Naive B cell (primary cell): ENCODE measurements at regions not wholly inside any gene's neighbourhood (a gene's known extent, or its start where the extent isn't known, plus 50 kb on each side); places are given as distances from the start of the nearest gene placed in this dataset.
A peak's percentile ranks its signal among the peaks of the same experiment; 100 is the strongest.

Source experiments
- ATAC-seq, 2 donors: fragments of 150-1000 bp; cut with Tn5 transposase; 2 replicates each; pipeline ENCODE4 v1.10.0; 2021; ENCODE audit warnings: low read depth in 2 of 2, mild to moderate bottlenecking in 2 of 2, moderate library complexity in 2 of 2
- DNase-seq: peaks from one replicate; pipeline ENCODE4 v3.0.0; 2022
- H3K27ac Mint-ChIP-seq, 6 donors: one replicate each; pipeline ENCODE4 v1.8.0; 2020 to 2022; ENCODE audit warnings: mild to moderate bottlenecking in 6 of 6, mixed read lengths in 6 of 6, moderate library complexity in 5 of 6, inconsistent platforms in 2 of 6
- H3K27me3 Mint-ChIP-seq, 3 donors: one replicate each; pipeline ENCODE4 v1.8.0; 2021 to 2022; ENCODE audit warnings: mixed read lengths in 3 of 3, mild to moderate bottlenecking in 1 of 3
- H3K36me3 Mint-ChIP-seq, 2 donors: one replicate each; pipeline ENCODE4 v1.8.0; 2020 to 2022; ENCODE audit warnings: mixed read lengths in 2 of 2, inconsistent platforms in 1 of 2, mild to moderate bottlenecking in 1 of 2
- H3K4me1 Mint-ChIP-seq, 3 donors: one replicate each; pipeline ENCODE4 v1.8.0; 2020 to 2022; ENCODE audit warnings: mixed read lengths in 3 of 3, inconsistent platforms in 1 of 3, mild to moderate bottlenecking in 1 of 3, moderate library complexity in 1 of 3
- H3K4me3 Mint-ChIP-seq, 8 donors: one replicate each; pipeline ENCODE4 v1.8.0; 2020 to 2022; ENCODE audit warnings: mild to moderate bottlenecking in 8 of 8, mixed read lengths in 8 of 8, moderate library complexity in 8 of 8, inconsistent platforms in 2 of 8
- H3K9me3 Mint-ChIP-seq, 7 donors: one replicate each; pipeline ENCODE4 v1.8.0; 2020 to 2022; ENCODE audit warnings: mixed read lengths in 7 of 7, mild to moderate bottlenecking in 5 of 7, inconsistent platforms in 2 of 7, moderate library complexity in 1 of 7

DNA sequence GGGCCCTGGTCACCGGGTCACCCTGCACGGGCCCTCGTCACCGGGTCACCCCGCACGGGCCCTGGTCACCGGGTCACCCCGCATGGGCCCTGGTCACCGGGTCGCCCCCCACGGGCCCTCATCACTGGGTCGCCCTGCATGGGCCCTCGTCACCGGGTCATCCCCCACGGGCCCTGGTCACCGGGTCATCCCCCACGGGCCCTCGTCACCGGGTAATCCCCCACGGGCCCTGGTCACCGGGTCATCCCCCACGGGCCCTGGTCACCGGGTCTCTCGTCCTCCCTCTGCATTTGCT, 77.6 kb downstream of the RIPK4 start:
- peaks cover 0 to 6% (median 0%) of the 10 kb centered on the region in 7 donors for H3K9me3 Mint-ChIP-seq
- no peaks in the 10 kb centered on the region for H3K36me3 Mint-ChIP-seq
- DNase-seq (no peak), ATAC-seq (no peak)
- peaks cover 17 to 41% (median 21%) of the 10 kb centered on the region in 3 donors for H3K27me3 Mint-ChIP-seq
- no peak overlapping the region for H3K27ac Mint-ChIP-seq
- peaks cover 0 to 4% (median 0%) of the 10 kb centered on the region in 3 donors for H3K4me1 Mint-ChIP-seq
- H3K4me3 Mint-ChIP-seq: no peak overlapping the region

DNA sequence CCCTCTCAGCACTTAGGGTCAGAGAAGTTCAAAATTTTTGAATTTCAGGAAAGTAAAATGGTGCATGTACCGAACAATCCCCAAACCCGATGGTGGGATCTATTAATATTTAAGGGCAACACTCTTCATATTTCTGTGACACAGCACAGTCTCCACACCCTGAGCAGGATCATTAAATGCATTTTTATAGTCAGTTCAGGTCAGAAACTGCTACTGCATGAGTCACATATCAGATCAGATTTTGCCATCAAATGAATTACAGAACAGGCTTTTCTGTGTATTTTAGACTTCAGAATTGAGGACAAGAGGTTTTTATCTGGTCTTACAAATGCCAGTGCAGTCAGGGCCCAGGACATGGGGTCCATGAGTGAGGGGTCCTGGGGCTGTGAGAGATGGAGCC, 79.2 kb downstream of the RIPK4 start:
- H3K9me3 Mint-ChIP-seq: peaks cover 0 to 3% (median 0%) of the 10 kb centered on the region in 7 donors
- H3K36me3 Mint-ChIP-seq: no peaks in the 10 kb centered on the region
- H3K27ac Mint-ChIP-seq: no peak overlapping the region
- no peak overlapping the region for H3K4me3 Mint-ChIP-seq
- H3K4me1 Mint-ChIP-seq: no peaks in the 10 kb centered on the region
- DNase-seq (no peak), ATAC-seq (no peak)
- peaks cover 19 to 43% (median 30%) of the 10 kb centered on the region in 3 donors for H3K27me3 Mint-ChIP-seq

DNA sequence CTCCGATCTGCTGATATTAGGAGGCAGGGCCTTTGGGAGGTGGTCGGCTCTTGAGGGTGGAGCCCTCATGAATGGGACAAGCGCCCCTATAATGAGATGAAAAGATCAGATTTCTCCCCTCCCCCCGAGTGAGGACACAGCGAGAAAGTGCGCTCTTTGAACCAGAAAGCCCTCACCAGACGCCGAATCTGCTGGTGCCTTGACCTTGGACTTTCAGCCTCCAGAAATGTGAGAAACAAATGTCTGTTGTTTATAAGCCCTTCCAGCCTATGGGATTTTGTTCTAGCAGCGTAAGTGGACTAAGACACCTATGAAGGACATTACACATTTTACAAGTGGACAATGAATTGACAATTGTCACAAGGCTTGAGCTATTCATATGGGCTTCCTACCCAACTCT, 80.2 kb downstream of the RIPK4 start:
- peaks cover 0 to 3% (median 0%) of the 10 kb centered on the region in 7 donors for H3K9me3 Mint-ChIP-seq
- H3K27me3 Mint-ChIP-seq: peaks cover 19 to 43% (median 38%) of the 10 kb centered on the region in 3 donors
- ATAC-seq: no peak
- H3K4me3 Mint-ChIP-seq: no peak overlapping the region
- H3K4me1 Mint-ChIP-seq: no peaks in the 10 kb centered on the region
- no peak overlapping the region for H3K27ac Mint-ChIP-seq
- H3K36me3 Mint-ChIP-seq: no peaks in the 10 kb centered on the region
- no peak for DNase-seq

DNA sequence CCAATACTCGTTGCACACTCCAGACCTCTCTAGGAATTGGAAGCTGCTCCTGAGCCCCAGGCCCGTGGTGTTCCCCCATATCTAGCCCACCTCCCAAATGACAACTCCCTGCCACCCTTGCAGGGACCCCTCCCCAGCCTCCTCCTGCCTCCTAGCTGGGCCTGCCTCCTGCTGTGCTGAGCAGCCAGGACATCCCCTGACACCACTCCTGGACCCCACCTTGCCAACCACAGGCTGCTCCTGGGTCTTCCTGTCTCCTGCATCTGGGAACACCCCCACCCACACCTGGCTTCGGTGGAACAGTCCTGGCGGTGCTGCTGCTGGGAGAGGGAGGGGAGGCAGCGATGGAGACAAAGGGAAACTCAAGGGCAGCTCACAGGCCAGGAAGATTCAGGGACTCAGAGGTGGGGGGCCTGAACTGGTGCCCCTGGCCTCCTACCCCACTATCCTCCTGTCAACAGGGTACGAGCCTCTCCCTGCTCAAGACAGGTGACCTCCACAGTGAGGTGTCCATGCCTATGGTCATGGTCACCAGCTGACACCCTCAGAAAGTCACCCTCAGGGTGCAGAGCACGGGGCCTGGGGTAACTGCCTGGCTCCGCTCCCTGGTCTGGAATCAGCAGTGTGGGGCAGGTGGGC, 81.2 kb downstream of the RIPK4 start:
- peaks cover 18 to 44% (median 36%) of the 10 kb centered on the region in 3 donors for H3K27me3 Mint-ChIP-seq
- no peak for ATAC-seq
- no peaks in the 10 kb centered on the region for H3K36me3 Mint-ChIP-seq
- H3K9me3 Mint-ChIP-seq: peaks cover 0 to 3% (median 0%) of the 10 kb centered on the region in 7 donors
- no peak for DNase-seq
- H3K27ac Mint-ChIP-seq: peak overlapping the region in 1 of 6 donors; percentile 44
- no peaks in the 10 kb centered on the region for H3K4me1 Mint-ChIP-seq
- H3K4me3 Mint-ChIP-seq: no peak overlapping the region

DNA sequence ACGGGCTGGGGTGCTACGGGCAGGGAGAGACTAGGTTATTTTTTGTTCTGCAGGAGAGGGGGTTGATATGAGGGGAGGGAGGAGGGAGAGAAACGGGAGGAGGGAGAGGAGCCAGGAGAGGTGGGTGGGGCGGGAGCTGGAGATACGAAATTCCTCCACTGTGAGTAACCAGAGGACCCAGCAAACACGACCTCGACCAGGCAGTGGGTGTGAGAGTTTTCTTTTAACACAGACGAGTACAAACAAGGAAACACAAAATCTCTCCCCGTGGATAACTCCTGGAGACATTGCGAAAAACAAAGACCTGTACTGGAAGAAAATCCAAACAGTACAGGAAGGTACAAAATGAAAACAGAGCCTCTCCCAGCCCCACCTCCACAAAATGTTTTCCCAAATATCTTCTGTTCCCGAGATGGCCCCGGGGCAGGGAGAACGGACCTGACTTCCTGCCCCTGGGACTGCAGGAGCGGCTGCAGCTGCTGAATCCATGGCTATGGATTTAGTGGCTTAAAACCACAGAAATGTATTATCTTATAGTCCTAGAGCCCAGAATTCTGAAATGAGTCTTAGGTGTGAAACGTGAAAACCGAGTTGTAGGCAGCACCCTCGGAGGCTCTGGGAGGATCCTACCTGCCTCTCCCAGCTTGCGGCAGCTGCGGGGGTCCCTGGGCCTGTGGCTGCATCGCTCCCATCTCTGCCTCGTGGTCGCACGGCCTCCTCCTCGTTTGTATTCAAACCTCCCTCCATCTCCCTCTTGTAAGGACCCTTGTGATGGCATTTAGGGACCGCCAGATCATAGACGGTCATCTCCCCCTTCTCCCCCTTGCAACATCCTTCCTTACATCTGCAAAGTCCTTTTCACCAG, 82.2 kb downstream of the RIPK4 start:
- ATAC-seq: no peak
- H3K4me3 Mint-ChIP-seq: no peak overlapping the region
- peaks cover 14 to 44% (median 39%) of the 10 kb centered on the region in 3 donors for H3K27me3 Mint-ChIP-seq
- peaks cover 0 to 2% (median 0%) of the 10 kb centered on the region in 7 donors for H3K9me3 Mint-ChIP-seq
- no peak for DNase-seq
- H3K27ac Mint-ChIP-seq: no peak overlapping the region
- no peaks in the 10 kb centered on the region for H3K4me1 Mint-ChIP-seq
- no peaks in the 10 kb centered on the region for H3K36me3 Mint-ChIP-seq

- H3K27me3 Mint-ChIP-seq: peaks cover 12 to 49% (median 47%) of the 10 kb centered on the region in 3 donors
- H3K27ac Mint-ChIP-seq: no peak overlapping the region
- H3K4me1 Mint-ChIP-seq: no peaks in the 10 kb centered on the region
- no peaks in the 10 kb centered on the region for H3K9me3 Mint-ChIP-seq
- ATAC-seq: no peak
- H3K4me3 Mint-ChIP-seq: no peak overlapping the region
- no peaks in the 10 kb centered on the region for H3K36me3 Mint-ChIP-seq
- DNase-seq: no peak
These were observed 83.0 kb downstream of the RIPK4 start for GRCh38 chr21:41683815-41684214.

GRCh38 chr21:41682719-41683179, 84.1 kb downstream of the RIPK4 start:
- ATAC-seq (no peak), DNase-seq (no peak)
- Mint-ChIP-seq H3K4me1 (no peaks in the 10 kb centered on the region), H3K27ac (no peak overlapping the region), H3K36me3 (no peaks in the 10 kb centered on the region), H3K9me3 (no peaks in the 10 kb centered on the region), H3K4me3 (peak overlapping the region in 1 of 8 donors; percentile 47), H3K27me3 (peaks cover 12 to 54% (median 52%) of the 10 kb centered on the region in 3 donors)

DNA sequence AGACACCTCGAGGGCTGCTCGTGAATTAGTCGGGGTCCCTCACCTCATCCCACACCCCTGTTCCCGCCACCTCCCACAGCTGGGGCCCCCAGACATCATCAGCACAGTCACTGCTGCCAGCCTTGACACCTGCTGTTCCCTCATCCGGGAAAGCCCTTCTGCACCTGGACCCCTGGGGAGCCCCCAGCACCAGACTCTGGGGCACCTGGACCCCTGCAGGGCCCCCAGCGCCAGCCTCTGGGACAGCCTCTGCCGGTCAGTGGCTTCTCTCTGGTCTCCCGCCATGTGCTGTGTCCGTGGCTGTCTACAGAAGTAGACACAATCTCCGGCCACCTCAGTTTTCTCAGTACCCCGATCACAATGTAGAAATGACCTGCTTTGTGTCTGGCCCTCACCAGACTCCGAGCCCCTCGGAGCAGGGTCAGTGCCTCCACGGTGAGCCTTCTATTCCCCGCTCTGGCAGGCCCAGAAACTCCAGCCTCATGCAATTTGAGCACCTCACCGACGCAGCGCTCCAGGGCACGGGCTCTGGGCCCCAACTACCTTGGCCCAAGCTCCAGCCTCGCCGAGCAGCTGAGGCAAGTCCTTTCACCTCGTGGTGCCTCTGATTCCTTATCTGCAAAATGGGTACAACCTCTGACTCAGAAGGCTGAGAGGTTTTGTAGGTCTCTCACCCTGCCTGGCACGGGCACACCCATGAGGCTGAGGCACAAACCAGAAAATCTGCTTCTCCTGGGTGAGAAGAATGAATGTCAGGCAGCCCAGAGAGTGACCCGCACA, 84.7 kb downstream of the RIPK4 start:
- Mint-ChIP-seq H3K36me3 (no peaks in the 10 kb centered on the region), H3K4me3 (no peak overlapping the region), H3K27me3 (peaks cover 17 to 57% (median 52%) of the 10 kb centered on the region in 3 donors), H3K27ac (no peak overlapping the region), H3K4me1 (no peaks in the 10 kb centered on the region), H3K9me3 (no peaks in the 10 kb centered on the region)
- no peak for ATAC-seq
- DNase-seq: no peak

DNA sequence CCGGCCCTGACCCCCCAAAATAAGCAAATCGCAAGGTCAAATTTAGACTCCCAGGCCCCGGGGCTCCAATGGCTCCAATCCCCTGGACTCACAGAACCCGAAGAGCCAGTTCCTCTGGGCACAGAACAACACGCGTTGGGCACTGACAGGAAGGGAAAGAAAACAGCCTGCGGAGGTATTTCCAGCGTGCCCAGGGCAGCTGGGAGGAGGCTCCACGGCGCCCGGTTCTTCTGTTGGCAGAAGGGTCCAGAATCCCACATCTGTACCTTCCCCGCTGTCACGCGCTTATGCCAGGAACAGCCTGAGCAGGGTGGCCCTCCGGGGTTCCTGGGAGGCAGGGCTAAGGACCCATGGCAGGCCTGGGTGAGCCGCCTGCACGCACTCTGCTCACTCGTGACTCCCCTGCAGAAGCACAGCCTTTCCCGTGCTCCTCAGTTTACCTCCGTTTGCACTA, 85.5 kb downstream of the RIPK4 start:
- no peaks in the 10 kb centered on the region for H3K9me3 Mint-ChIP-seq
- H3K27me3 Mint-ChIP-seq: peaks cover 17 to 53% (median 49%) of the 10 kb centered on the region in 3 donors
- no peak overlapping the region for H3K27ac Mint-ChIP-seq
- ATAC-seq (no peak), DNase-seq (no peak)
- H3K4me3 Mint-ChIP-seq: peak overlapping the region in 1 of 8 donors; percentile 29
- no peaks in the 10 kb centered on the region for H3K36me3 Mint-ChIP-seq
- no peaks in the 10 kb centered on the region for H3K4me1 Mint-ChIP-seq

GRCh38 chr21:41680444-41681347, 86.2 kb downstream of the RIPK4 start:
- no peaks in the 10 kb centered on the region for H3K4me1 Mint-ChIP-seq
- no peak overlapping the region for H3K27ac Mint-ChIP-seq
- H3K36me3 Mint-ChIP-seq: no peaks in the 10 kb centered on the region
- no peaks in the 10 kb centered on the region for H3K9me3 Mint-ChIP-seq
- H3K27me3 Mint-ChIP-seq: peaks cover 17 to 53% (median 44%) of the 10 kb centered on the region in 3 donors
- ATAC-seq (no peak), DNase-seq (no peak)
- no peak overlapping the region for H3K4me3 Mint-ChIP-seq

DNA sequence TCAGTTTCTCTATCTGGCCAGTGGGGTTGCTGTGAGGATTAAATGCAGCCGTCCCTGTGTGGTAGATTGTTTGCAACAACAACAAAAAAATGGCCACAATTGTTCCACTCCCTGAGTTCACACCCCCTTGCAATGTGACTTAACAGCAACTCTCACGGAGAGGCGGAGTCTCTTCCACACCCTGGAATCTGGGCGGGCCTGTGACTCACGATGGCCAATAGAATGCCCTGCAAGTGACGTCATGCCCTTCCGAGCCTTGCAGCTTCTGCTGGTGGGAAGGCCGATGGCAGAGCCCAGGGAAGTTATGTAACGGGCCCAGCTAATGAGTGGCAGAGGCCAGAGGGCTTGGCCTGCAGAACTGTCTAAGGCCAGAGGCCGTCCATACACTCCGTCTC, 87.9 kb downstream of the RIPK4 start:
- Mint-ChIP-seq H3K27me3 (peaks cover 17 to 51% (median 33%) of the 10 kb centered on the region in 3 donors), H3K9me3 (no peaks in the 10 kb centered on the region), H3K27ac (no peak overlapping the region), H3K4me1 (no peaks in the 10 kb centered on the region), H3K4me3 (no peak overlapping the region), H3K36me3 (no peaks in the 10 kb centered on the region)
- ATAC-seq (no peak), DNase-seq (no peak)

DNA sequence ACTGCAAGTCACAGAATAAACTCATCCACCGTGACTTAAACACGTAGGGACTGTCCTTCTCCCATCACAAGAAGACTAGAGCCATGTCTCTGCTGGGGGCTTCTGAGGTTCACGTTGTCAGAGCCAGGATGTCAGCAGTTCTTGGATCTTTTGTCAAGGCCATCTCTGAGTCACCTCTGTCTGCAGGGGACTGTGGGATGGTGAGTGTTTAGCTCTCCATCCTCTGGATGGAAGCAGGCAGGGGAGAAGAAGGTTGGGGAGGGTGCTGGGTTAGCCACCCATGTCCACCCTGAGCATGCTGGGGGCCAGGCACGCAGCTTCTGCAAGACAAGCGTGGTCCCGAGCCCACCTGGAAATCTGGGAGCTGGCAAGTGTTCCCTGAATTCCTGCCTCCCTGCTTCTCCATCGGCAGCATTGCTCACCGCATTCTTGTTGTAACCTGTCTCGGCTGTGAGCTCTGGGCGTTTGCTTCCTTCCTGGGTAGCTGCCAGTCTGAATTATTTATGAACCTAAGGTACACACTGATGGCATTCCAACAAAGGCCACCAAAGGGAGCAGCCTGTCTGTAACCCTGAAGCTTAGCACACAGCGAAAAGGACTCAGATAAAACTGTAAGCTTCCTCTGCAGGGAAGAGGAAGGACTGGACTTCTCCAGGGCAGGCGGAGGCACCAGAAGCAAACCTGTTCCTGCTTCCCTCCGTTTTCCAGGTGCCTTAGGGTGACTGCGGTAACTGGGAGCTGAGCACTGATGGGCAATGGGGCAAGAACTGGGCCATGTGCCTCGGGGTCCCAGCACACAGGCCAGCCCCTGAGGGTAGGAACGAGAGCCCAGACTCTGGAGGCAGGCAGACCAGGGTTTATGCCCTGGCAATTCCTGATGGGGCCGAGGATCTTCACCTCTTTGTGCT, 88.6 kb downstream of the RIPK4 start:
- Mint-ChIP-seq H3K27ac (no peak overlapping the region), H3K9me3 (no peaks in the 10 kb centered on the region), H3K4me3 (no peak overlapping the region), H3K4me1 (no peaks in the 10 kb centered on the region), H3K27me3 (peaks cover 16 to 53% (median 31%) of the 10 kb centered on the region in 3 donors), H3K36me3 (no peaks in the 10 kb centered on the region)
- ATAC-seq (no peak), DNase-seq (no peak)
